ENCODE measurements at regions not wholly inside any gene's neighbourhood (a gene's known extent, or its start where the extent isn't known, plus 50 kb on each side); places are given as distances from the start of the nearest gene placed in this dataset.

DNA sequence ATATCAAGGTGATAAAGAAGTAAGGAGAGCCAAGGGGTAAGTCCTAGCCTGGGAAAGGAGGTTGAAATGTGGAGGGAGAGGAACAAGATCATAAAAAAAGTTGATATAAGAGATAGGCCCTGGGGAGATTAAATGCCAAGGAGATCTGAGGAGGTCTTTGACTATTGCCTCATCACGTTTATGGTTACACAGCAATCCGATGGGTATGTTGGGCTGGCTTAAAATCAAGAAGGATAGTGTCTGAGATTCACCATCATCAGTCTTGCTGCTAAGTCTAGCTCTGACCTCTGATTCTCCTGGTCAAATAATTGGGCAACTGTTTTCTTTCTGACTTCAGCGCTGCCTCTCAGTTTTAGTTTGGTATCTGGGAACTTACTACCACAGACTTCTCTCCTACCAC, 416.3 kb downstream of the GPATCH2 start:
- Mint-ChIP-seq H3K27me3 (ENCODE audit: low read depth, unreplicated experiment) (no peaks in the 10 kb centered on the region), H3K4me1 (ENCODE audit: low read depth, unreplicated experiment) (no peaks in the 10 kb centered on the region), H3K36me3 (ENCODE audit: low read depth, unreplicated experiment) (no peaks in the 10 kb centered on the region), H3K27ac (ENCODE audit: unreplicated experiment) (no peak overlapping the region), H3K4me3 (ENCODE audit: unreplicated experiment) (no peak overlapping the region), H3K9me3 (ENCODE audit: unreplicated experiment) (no peaks in the 10 kb centered on the region)
- no peak overlapping the region for H3K9ac ChIP-seq (ENCODE audit: low read length)
- H3K4me1 ChIP-seq (ENCODE audit: insufficient read depth, low read length): no peaks in the 10 kb centered on the region
- H3K79me2 ChIP-seq (ENCODE audit: insufficient read depth, low read length): no peaks in the 10 kb centered on the region
- no peaks in the 10 kb centered on the region for H3K36me3 ChIP-seq (ENCODE audit: insufficient read depth, low read length)
- FAIRE-seq (no peak), DNase-seq (ENCODE audit: low read depth) (no peak)
- no peak overlapping the region for H3K27ac ChIP-seq (ENCODE audit: low read depth, low read length)
- no peaks in the 10 kb centered on the region for H3K9me3 ChIP-seq (ENCODE audit: insufficient read depth, low read depth, low read length)
- no peak overlapping the region for H2AFZ ChIP-seq (ENCODE audit: low read depth, low read length)
- H3K4me2 ChIP-seq (ENCODE audit: low read length): no peak overlapping the region
- no peak overlapping the region for H3K4me3 ChIP-seq (ENCODE audit: insufficient read depth, low read depth, low read length)
- no peaks in the 10 kb centered on the region for H3K27me3 ChIP-seq (ENCODE audit: insufficient read depth, low read length)
- TF ChIP-seq CTCF (IDR thresholded peaks at IDR 0.05; ENCODE audit: insufficient read depth, low read depth, low read length): no peak
- no peak for TF ChIP-seq EZH2 (IDR thresholded peaks at IDR 0.05; ENCODE audit: insufficient read depth, low read length)
- no peaks in the 10 kb centered on the region for H4K20me1 ChIP-seq (ENCODE audit: insufficient read depth, low read length)

DNA sequence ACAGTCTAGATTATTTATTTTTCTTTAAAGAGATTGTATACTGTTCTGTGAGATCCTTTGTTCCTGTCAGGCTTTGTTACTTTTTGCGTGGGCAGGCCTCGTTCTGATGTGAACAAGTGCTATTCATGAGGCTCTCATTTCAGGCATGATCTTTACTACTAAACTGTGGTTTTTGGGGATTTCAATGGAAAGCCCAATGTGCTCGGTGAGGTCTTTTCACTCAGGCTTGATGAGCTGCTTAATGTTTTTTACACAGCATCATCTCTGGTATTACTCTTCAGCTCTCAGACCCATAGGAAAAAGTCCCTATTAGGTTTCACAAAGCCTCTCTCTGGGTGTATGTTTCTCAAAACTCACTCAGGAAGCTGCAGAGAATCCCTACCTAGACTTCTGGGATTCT, 419.4 kb downstream of the GPATCH2 start:
- Mint-ChIP-seq H3K27ac (ENCODE audit: unreplicated experiment) (no peak overlapping the region), H3K4me3 (ENCODE audit: unreplicated experiment) (no peak overlapping the region)
- no peaks in the 10 kb centered on the region for H4K20me1 ChIP-seq (ENCODE audit: insufficient read depth, low read length)

More for the DNA sequence above, 419.4 kb downstream of the GPATCH2 start:
- TF ChIP-seq EZH2 (IDR thresholded peaks at IDR 0.05; ENCODE audit: insufficient read depth, low read length): no peak
- no peak for TF ChIP-seq CTCF (IDR thresholded peaks at IDR 0.05; ENCODE audit: insufficient read depth, low read depth, low read length)
- no peak overlapping the region for H3K4me2 ChIP-seq (ENCODE audit: low read length)
- no peak overlapping the region for H2AFZ ChIP-seq (ENCODE audit: low read depth, low read length)
- no peaks in the 10 kb centered on the region for H3K27me3 Mint-ChIP-seq (ENCODE audit: low read depth, unreplicated experiment)
- FAIRE-seq (no peak), DNase-seq (ENCODE audit: low read depth) (no peak)
- H3K79me2 ChIP-seq (ENCODE audit: insufficient read depth, low read length): no peaks in the 10 kb centered on the region
- no peaks in the 10 kb centered on the region for H3K27me3 ChIP-seq (ENCODE audit: insufficient read depth, low read length)
- no peak overlapping the region for H3K27ac ChIP-seq (ENCODE audit: low read depth, low read length)
- no peak overlapping the region for H3K9ac ChIP-seq (ENCODE audit: low read length)
- no peak overlapping the region for H3K4me3 ChIP-seq (ENCODE audit: insufficient read depth, low read depth, low read length)
- no peaks in the 10 kb centered on the region for H3K36me3 Mint-ChIP-seq (ENCODE audit: low read depth, unreplicated experiment)
- H3K4me1 ChIP-seq (ENCODE audit: insufficient read depth, low read length): no peaks in the 10 kb centered on the region
- H3K4me1 Mint-ChIP-seq (ENCODE audit: low read depth, unreplicated experiment): no peaks in the 10 kb centered on the region
- H3K9me3 ChIP-seq (ENCODE audit: insufficient read depth, low read depth, low read length): peaks cover 2% of the 10 kb centered on the region
- peaks cover 9% of the 10 kb centered on the region for H3K9me3 Mint-ChIP-seq (ENCODE audit: unreplicated experiment)
- H3K36me3 ChIP-seq (ENCODE audit: insufficient read depth, low read length): no peaks in the 10 kb centered on the region
